Upper lobe of left lung (tissue), 6 donors: ENCODE measurements at regions not wholly inside any gene's neighbourhood (a gene's known extent, or its start where the extent isn't known, plus 50 kb on each side); places are given as distances from the start of the nearest gene placed in this dataset.

Source experiments
- ATAC-seq, 2 donors: fragments of 200-7000 bp; cut with Tn5 transposase; one replicate each; pipeline ENCODE4 v1.9.1; 2022; ENCODE audit warnings: mild to moderate bottlenecking in 2 of 2, moderate library complexity in 2 of 2; ENCODE audit not compliant: low FRiP score in 2 of 2
- DNase-seq, 2 donors: peaks; one replicate each; pipeline ENCODE4 v3.0.0-alpha.2; 2019 to 2020
- H3K27ac ChIP-seq, 4 donors: fragments of 200-600 bp; sonication (generic); one replicate each; pipeline ENCODE4 v1.5.1; 2016 to 2019
- H3K27me3 ChIP-seq, 4 donors: fragments of 200-600 bp; sonication (generic); one replicate each; pipeline ENCODE4 v1.5.1; 2017 to 2019
- H3K36me3 ChIP-seq, 4 donors: fragments of 200-600 bp; sonication (generic); one replicate each; pipeline ENCODE4 v1.5.1; 2016 to 2019
- H3K4me1 ChIP-seq, 4 donors: fragments of 200-600 bp; sonication (generic); one replicate each; pipeline ENCODE4 v1.5.1; 2018 to 2019
- H3K4me3 ChIP-seq, 4 donors: fragments of 200-600 bp; sonication (generic); one replicate each; pipeline ENCODE4 v1.5.1; 2017 to 2019; ENCODE audit warnings: mild to moderate bottlenecking in 2 of 4, moderate library complexity in 1 of 4
- H3K9me3 ChIP-seq, 4 donors: fragments of 200-600 bp; sonication (generic); one replicate each; pipeline ENCODE4 v1.5.1; 2018 to 2019
- CTCF ChIP-seq, 6 experiments: fragments of 450-650 bp in 4 of 6; fragments of 200-600 bp in 2 of 6; sonication (generic) in 2 of 6; IDR thresholded peaks; one replicate each; pipeline ENCODE4 v1.5.1; 2016 to 2019; ENCODE audit warnings: antibody characterized with exemption in 6 of 6
- EP300 ChIP-seq, 4 donors: sonication (generic); formaldehyde crosslinking; IDR thresholded peaks; one replicate each; pipeline ENCODE4 v1.5.1; 2017; ENCODE audit warnings: antibody characterized with exemption in 4 of 4, control low read depth in 2 of 4
- POLR2A ChIP-seq, 4 donors: fragments of 450-650 bp; IDR thresholded peaks; one replicate each; pipeline ENCODE4 v1.5.1; 2016 to 2017; ENCODE audit warnings: antibody characterized with exemption in 4 of 4, mild to moderate bottlenecking in 2 of 4
- POLR2AphosphoS5 ChIP-seq, 2 donors: sonication (generic); formaldehyde crosslinking; IDR thresholded peaks; one replicate each; pipeline ENCODE4 v1.5.1; 2017; ENCODE audit warnings: antibody characterized with exemption in 2 of 2
- WGBS, 2 donors: methylation state at CpG; one replicate each; pipeline ENCODE4 v1.1.5; 2017 to 2018; 5-methylcytosine and 5-hydroxymethylcytosine counted together
- donor health status: DM: no; HTN: no; CAD: no; lungs with moderate emphysema.
- donor health status: DM: no; HTN: yes; CAD: no; lungs with severe emphysema.

- ATAC-seq: no peak
- DNase-seq: no peak
- WGBS, 2 donors: 69 to 77% methylated on average over 5 of the region's 5 CpGs
- no peaks in the 10 kb centered on the region for H3K27me3 ChIP-seq
- no peaks in the 10 kb centered on the region for H3K4me1 ChIP-seq
- no peak overlapping the region for H3K4me3 ChIP-seq
- no peak overlapping the region for H3K27ac ChIP-seq
- no peaks in the 10 kb centered on the region for H3K36me3 ChIP-seq
- no peaks in the 10 kb centered on the region for H3K9me3 ChIP-seq
- TF ChIP-seq CTCF (IDR thresholded peaks at IDR 0.05) (no peak), EP300 (IDR thresholded peaks at IDR 0.05) (no peak), POLR2AphosphoS5 (IDR thresholded peaks at IDR 0.05) (no peak), POLR2A (IDR thresholded peaks at IDR 0.05) (no peak)
Observed at GRCh38 chr6:126541806-126542491, 202.0 kb downstream of the CENPW start.

- DNase-seq (no peak), ATAC-seq (no peak)
- H3K27me3 ChIP-seq: no peaks in the 10 kb centered on the region
- 65 to 70% methylated on average over 1 of the region's 1 CpG for WGBS, 2 donors
- TF ChIP-seq EP300 (IDR thresholded peaks at IDR 0.05): no peak
- TF ChIP-seq POLR2A (IDR thresholded peaks at IDR 0.05): no peak
- TF ChIP-seq CTCF (IDR thresholded peaks at IDR 0.05): no peak
- TF ChIP-seq POLR2AphosphoS5 (IDR thresholded peaks at IDR 0.05): no peak
- H3K36me3 ChIP-seq: no peaks in the 10 kb centered on the region
- no peak overlapping the region for H3K27ac ChIP-seq
- H3K4me3 ChIP-seq: no peak overlapping the region
- H3K4me1 ChIP-seq: no peaks in the 10 kb centered on the region
- H3K9me3 ChIP-seq: no peaks in the 10 kb centered on the region
Observed at GRCh38 chr6:126546541-126547120, 206.7 kb downstream of the CENPW start.

DNA sequence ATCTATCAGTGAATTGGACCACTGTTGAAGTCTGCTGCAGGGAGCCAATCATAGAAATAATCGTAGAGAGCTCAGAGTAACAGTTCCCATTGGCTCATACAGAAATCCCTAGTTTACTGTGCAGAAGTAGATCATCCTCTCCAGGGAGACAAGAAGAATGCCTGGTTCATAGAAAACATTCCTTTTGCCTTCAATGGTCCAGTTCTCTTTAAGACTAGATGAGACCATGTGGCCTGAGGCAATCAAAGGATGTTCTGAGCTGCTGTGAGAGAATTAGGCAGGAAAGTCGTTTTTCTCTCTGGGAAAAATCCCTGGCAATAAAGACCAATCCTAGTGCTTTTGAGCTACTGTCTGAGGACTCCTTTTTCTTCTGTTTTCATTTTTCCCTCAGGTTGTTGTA is 208.4 kb downstream of the CENPW start:
- WGBS, 2 donors: 65 to 68% methylated on average over 2 of the region's 2 CpGs
- Histone ChIP-seq H3K4me1 (no peaks in the 10 kb centered on the region), H3K36me3 (no peaks in the 10 kb centered on the region), H3K27ac (no peak overlapping the region), H3K27me3 (no peaks in the 10 kb centered on the region), H3K4me3 (no peak overlapping the region), H3K9me3 (no peaks in the 10 kb centered on the region)
- DNase-seq: no peak
- TF ChIP-seq CTCF (IDR thresholded peaks at IDR 0.05): no peak
- TF ChIP-seq POLR2AphosphoS5 (IDR thresholded peaks at IDR 0.05): no peak
- no peak for TF ChIP-seq EP300 (IDR thresholded peaks at IDR 0.05)
- no peak for TF ChIP-seq POLR2A (IDR thresholded peaks at IDR 0.05)
- ATAC-seq: no peak

DNA sequence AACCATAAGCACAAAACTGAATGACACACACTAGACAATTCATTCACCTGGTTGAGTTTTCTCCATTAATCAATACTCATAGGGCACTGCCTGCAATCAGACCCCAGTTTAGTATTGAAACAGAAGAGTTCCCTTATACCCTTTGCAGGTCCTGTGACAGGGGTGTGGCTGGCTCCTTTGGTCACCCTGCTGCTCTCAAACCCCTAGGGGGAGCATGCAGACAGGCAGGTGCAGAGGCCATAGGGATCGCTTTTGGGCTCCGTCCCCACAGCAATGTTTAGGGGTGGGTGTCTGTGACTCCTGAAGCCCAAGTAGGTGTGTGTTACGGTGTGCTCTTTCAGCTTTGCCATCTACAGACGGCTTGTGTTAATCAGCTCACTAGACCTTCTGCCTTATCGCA is 210.4 kb downstream of the CENPW start:
- Histone ChIP-seq H3K27me3 (no peaks in the 10 kb centered on the region), H3K36me3 (no peaks in the 10 kb centered on the region), H3K27ac (no peak overlapping the region), H3K4me3 (no peak overlapping the region), H3K4me1 (no peaks in the 10 kb centered on the region), H3K9me3 (no peaks in the 10 kb centered on the region)
- DNase-seq (no peak), ATAC-seq (no peak)
- WGBS, 2 donors: 86 to 100% methylated on average over 1 to 5 of the region's 5 CpGs
- TF ChIP-seq CTCF (IDR thresholded peaks at IDR 0.05) (no peak), POLR2AphosphoS5 (IDR thresholded peaks at IDR 0.05) (no peak), POLR2A (IDR thresholded peaks at IDR 0.05) (no peak), EP300 (IDR thresholded peaks at IDR 0.05) (no peak)

- ATAC-seq (no peak), DNase-seq (no peak)
- Histone ChIP-seq H3K36me3 (no peaks in the 10 kb centered on the region), H3K27ac (no peak overlapping the region), H3K9me3 (no peaks in the 10 kb centered on the region), H3K4me3 (no peak overlapping the region), H3K4me1 (no peaks in the 10 kb centered on the region), H3K27me3 (no peaks in the 10 kb centered on the region)
- TF ChIP-seq POLR2A (IDR thresholded peaks at IDR 0.05): no peak
- WGBS, 2 donors: 76 to 79% methylated on average over 1 of the region's 1 CpG
Observed at GRCh38 chr6:126551832-126552231, 211.9 kb downstream of the CENPW start.
